ENCODE measurements at regions not wholly inside any gene's neighbourhood (a gene's known extent, or its start where the extent isn't known, plus 50 kb on each side); places are given as distances from the start of the nearest gene placed in this dataset.

- no peak for TF ChIP-seq CTCF (optimal IDR thresholded peaks at IDR 0.05 in 1 of 3, IDR thresholded peaks at IDR 0.05 in 1 of 3, conservative IDR thresholded peaks at IDR 0.05 in 1 of 3; ENCODE audit: extremely low read depth in 1 of 3, insufficient read depth in 2 of 3, low read length in 3 of 3)
- no peak for TF ChIP-seq EZH2 (IDR thresholded peaks at IDR 0.05; ENCODE audit: low read length)
Observed at GRCh38 chr19:33876192-33876591, 79.5 kb downstream of the KCTD15 start.
